ENCODE measurements at regions not wholly inside any gene's neighbourhood (a gene's known extent, or its start where the extent isn't known, plus 50 kb on each side); places are given as distances from the start of the nearest gene placed in this dataset.

DNA sequence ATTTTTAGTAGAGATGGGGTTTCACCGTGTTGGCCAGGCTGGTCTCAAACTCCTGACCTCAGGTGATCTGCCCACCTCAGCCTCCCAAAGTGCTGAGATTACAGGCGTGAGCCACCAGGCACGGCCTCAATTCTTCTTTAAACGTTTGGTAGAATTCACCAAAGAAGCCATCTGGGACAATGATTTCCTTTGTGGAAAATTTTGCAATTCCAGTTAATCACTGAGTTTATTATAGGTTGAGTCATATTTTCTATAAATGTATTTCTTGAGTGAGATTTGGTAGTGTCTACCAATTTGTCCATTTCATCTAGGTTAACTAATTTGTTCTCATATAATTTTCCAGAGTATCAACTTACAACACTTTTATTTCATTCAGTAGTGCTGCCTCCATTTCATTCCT lies 683.9 kb upstream of the TMEM132C start:
- TF ChIP-seq CTCF (IDR thresholded peaks at IDR 0.05) = no peak
- TF ChIP-seq, protein P1, sequence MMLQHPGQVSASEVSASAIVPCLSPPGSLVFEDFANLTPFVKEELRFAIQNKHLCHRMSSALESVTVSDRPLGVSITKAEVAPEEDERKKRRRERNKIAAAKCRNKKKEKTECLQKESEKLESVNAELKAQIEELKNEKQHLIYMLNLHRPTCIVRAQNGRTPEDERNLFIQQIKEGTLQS (CRISPR knock-in tag; conservative IDR thresholded peaks at IDR 0.05) = no peak
- no peak for TF ChIP-seq SOX15 (CRISPR knock-in tag; IDR thresholded peaks at IDR 0.05)
- no peak for TF ChIP-seq ETV6 (CRISPR knock-in tag; IDR thresholded peaks at IDR 0.05)
- TF ChIP-seq ZNF121 (CRISPR knock-in tag; IDR thresholded peaks at IDR 0.05) = no peak
- no peak for TF ChIP-seq ZNF138 (CRISPR knock-in tag; conservative IDR thresholded peaks at IDR 0.05)
- TF ChIP-seq, protein P2, sequence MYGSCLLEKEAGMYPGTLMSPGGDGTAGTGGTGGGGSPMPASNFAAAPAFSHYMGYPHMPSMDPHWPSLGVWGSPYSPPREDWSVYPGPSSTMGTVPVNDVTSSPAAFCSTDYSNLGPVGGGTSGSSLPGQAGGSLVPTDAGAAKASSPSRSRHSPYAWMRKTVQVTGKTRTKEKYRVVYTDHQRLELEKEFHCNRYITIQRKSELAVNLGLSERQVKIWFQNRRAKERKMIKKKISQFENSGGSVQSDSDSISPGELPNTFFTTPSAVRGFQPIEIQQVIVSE (CRISPR knock-in tag; IDR thresholded peaks at IDR 0.05; ENCODE audit: borderline replicate concordance) = no peak
- no peak for TF ChIP-seq ZMAT4 (CRISPR knock-in tag; IDR thresholded peaks at IDR 0.05)
- no peak for TF ChIP-seq NFYB (CRISPR knock-in tag; conservative IDR thresholded peaks at IDR 0.05; ENCODE audit: low read depth)
- no peak for TF ChIP-seq ZBTB43 (CRISPR knock-in tag; IDR thresholded peaks at IDR 0.05)
- no peak for TF ChIP-seq ZNF423 (CRISPR knock-in tag; IDR thresholded peaks at IDR 0.05)
- TF ChIP-seq FOXJ3 (CRISPR knock-in tag; IDR thresholded peaks at IDR 0.05; ENCODE audit: borderline replicate concordance) = no peak
- TF ChIP-seq SP1 (CRISPR knock-in tag; conservative IDR thresholded peaks at IDR 0.05) = no peak
- TF ChIP-seq MLX (CRISPR knock-in tag; IDR thresholded peaks at IDR 0.05) = no peak
